ENCODE measurements at regions not wholly inside any gene's neighbourhood (a gene's known extent, or its start where the extent isn't known, plus 50 kb on each side); places are given as distances from the start of the nearest gene placed in this dataset.
"Not testable (repeated sequence)": the region's sequence is repeated elsewhere in the genome, so short reads cannot be mapped to it uniquely, and the experiment has no call there.

DNA sequence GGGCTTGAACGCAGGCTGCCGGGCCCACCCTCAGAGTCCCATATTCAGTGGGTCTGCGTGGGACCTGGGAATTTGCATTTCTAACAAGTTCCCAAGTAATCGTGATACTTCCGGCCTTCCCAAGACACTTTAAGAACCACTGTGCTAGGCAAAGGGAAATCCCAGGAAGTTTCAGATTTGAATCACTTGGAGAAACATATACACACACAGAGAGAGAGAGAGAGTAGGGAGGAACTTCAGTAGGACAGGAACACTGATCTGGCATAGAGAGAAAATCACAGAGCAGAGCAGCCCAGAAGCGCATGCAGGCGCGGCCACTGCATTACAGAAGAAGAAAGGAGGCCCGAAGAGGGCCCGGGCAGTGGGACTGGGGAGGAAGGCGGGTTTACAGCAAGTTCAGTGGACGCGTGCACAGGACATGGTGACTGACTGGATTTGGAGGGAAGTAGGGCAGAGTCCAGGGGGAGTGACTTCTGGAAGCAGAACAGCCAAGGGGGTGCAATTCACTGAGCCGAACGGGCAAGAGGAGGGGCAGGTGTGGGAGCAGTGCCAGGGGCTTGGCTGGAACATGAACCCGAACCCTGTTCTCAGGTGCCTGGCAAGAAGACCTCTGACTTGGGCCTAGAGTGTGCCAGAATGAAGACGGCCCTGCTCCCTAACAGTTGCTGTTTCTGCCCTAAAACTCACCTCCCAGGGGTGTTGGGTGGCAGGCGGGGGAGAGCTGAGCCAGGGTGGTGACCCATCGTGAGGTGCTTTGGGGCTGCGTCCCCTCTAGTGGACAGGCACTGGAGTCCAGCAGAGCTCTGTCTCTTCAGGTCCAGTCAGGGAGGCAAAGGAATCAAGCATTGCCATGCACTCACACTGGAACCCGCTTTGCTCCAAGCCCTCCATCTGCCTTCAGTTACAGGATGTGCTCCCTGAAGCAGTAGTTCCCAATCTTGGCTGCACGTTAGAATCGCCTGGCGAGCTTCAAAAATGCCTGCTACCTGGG lies 101.3 kb upstream of the HES1 start:
- intact Hi-C loops (cut with DNase I; ENCODE audit: low total_unique reads): no loop called here
- no peak overlapping the region for H3K4me3 ChIP-seq (ENCODE audit: low read depth, poor library complexity, severe bottlenecking)
- WGBS, 2 donors: 94 to 95% methylated on average over 23 to 24 of the region's 24 CpGs
- DNase-seq (ENCODE audit: low spot score in 2 of 2): no peak
- TF ChIP-seq POLR2A (IDR thresholded peaks at IDR 0.05): no peak
- TF ChIP-seq, protein P1, sequence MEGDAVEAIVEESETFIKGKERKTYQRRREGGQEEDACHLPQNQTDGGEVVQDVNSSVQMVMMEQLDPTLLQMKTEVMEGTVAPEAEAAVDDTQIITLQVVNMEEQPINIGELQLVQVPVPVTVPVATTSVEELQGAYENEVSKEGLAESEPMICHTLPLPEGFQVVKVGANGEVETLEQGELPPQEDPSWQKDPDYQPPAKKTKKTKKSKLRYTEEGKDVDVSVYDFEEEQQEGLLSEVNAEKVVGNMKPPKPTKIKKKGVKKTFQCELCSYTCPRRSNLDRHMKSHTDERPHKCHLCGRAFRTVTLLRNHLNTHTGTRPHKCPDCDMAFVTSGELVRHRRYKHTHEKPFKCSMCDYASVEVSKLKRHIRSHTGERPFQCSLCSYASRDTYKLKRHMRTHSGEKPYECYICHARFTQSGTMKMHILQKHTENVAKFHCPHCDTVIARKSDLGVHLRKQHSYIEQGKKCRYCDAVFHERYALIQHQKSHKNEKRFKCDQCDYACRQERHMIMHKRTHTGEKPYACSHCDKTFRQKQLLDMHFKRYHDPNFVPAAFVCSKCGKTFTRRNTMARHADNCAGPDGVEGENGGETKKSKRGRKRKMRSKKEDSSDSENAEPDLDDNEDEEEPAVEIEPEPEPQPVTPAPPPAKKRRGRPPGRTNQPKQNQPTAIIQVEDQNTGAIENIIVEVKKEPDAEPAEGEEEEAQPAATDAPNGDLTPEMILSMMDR (IDR thresholded peaks at IDR 0.05): no peak

GRCh38 chr3:194035406-194036138 lies 100.4 kb upstream of the HES1 start:
- no peak for TF ChIP-seq POLR2A (IDR thresholded peaks at IDR 0.05)
- TF ChIP-seq, protein P1 (IDR thresholded peaks at IDR 0.05): no peak
- 76 to 85% methylated on average over 5 of the region's 5 CpGs for WGBS, 2 donors
- intact Hi-C loops (cut with DNase I; ENCODE audit: low total_unique reads): no loop called here
- no peak for DNase-seq (ENCODE audit: low spot score in 2 of 2)
- H3K4me3 ChIP-seq (ENCODE audit: low read depth, poor library complexity, severe bottlenecking): no peak overlapping the region

- intact Hi-C loops (cut with DNase I; ENCODE audit: low total_unique reads): no loop called here
- DNase-seq (ENCODE audit: low spot score in 2 of 2): no peak
- no peak overlapping the region for H3K4me3 ChIP-seq (ENCODE audit: low read depth, poor library complexity, severe bottlenecking)
- no peak for TF ChIP-seq POLR2A (IDR thresholded peaks at IDR 0.05)
- TF ChIP-seq, protein P1 (IDR thresholded peaks at IDR 0.05): no peak
- 94 to 96% methylated on average over 6 of the region's 6 CpGs for WGBS, 2 donors
Observed at GRCh38 chr3:194036842-194037241, 99.1 kb upstream of the HES1 start.

GRCh38 chr3:194038346-194038745 lies 97.6 kb upstream of the HES1 start:
- H3K4me3 ChIP-seq (ENCODE audit: low read depth, poor library complexity, severe bottlenecking); intact Hi-C loops (cut with DNase I; ENCODE audit: low total_unique reads); DNase-seq (ENCODE audit: low spot score in 2 of 2): not testable (repeated sequence)
- 94% methylated on average over 13 of the region's 13 CpGs for WGBS, 2 donors

GRCh38 chr3:194038960-194039359 lies 97.0 kb upstream of the HES1 start:
- TF ChIP-seq, protein P1 (IDR thresholded peaks at IDR 0.05): no peak
- no peak for TF ChIP-seq POLR2A (IDR thresholded peaks at IDR 0.05)
- DNase-seq (ENCODE audit: low spot score in 2 of 2): no peak
- no peak overlapping the region for H3K4me3 ChIP-seq (ENCODE audit: low read depth, poor library complexity, severe bottlenecking)
- WGBS, 2 donors: 91 to 97% methylated on average over 5 of the region's 5 CpGs
- intact Hi-C loops (cut with DNase I; ENCODE audit: low total_unique reads): no loop called here

All from lower leg skin (tissue), 4 donors.